ENCODE measurements at regions not wholly inside any gene's neighbourhood (a gene's known extent, or its start where the extent isn't known, plus 50 kb on each side); places are given as distances from the start of the nearest gene placed in this dataset.
A peak's percentile ranks its signal among the peaks of the same experiment; 100 is the strongest.

DNA sequence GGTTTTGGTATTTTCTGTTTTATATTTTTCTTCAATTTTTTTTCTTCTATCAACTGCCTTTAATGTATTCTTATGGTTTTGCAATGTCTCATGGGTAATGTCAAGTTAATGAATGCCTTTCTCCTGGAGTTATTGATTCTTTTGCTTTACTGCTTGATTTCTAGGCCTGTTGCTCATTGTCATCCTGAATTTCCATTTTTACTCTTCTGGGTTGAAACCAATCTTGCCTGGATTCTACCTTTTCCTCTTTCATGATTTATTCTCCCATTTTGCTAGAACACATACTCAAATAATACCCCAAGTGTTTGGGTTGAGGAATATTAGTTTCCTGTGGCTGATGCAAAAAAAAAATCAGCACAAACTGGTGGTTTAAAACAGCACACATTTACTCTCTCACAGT is 315.2 kb upstream of the PDZRN3 start:
- Histone ChIP-seq H3K9ac (no peak overlapping the region), H3K4me2 (no peak overlapping the region), H2AFZ (replicated peaks) (no peak overlapping the region), H3K9me3 (ENCODE audit: low read depth) (no peaks in the 10 kb centered on the region), H3K79me2 (ENCODE audit: low read depth) (no peaks in the 10 kb centered on the region), H3K4me3 (no peak overlapping the region), H3F3A (ENCODE audit: low read depth) (no peaks in the 10 kb centered on the region), H3K4me1 (no peaks in the 10 kb centered on the region), H4K20me1 (ENCODE audit: low read depth) (no peaks in the 10 kb centered on the region), H3K27ac (no peak overlapping the region), H3K36me3 (no peaks in the 10 kb centered on the region), H3K27me3 (no peaks in the 10 kb centered on the region)
- peaks cover 2% of the 10 kb centered on the region for H3K9me3 Mint-ChIP-seq
- H3K27ac Mint-ChIP-seq = no peak overlapping the region
- no peaks in the 10 kb centered on the region for H3K27me3 Mint-ChIP-seq (ENCODE audit: insufficient read depth, low read depth)
- no peak for TF ChIP-seq EZH2 (IDR thresholded peaks at IDR 0.05)
- DNase-seq (ENCODE audit: low spot score) = no peak
- peaks cover 2% of the 10 kb centered on the region for H3K4me1 Mint-ChIP-seq
- no peak overlapping the region for H3K4me3 Mint-ChIP-seq
- H3K36me3 Mint-ChIP-seq = no peaks in the 10 kb centered on the region

- Mint-ChIP-seq H3K9me3 (no peaks in the 10 kb centered on the region), H3K4me1 (no peaks in the 10 kb centered on the region), H3K36me3 (no peaks in the 10 kb centered on the region), H3K27me3 (ENCODE audit: insufficient read depth, low read depth) (peaks cover 3% of the 10 kb centered on the region), H3K4me3 (no peak overlapping the region), H3K27ac (no peak overlapping the region)
- H3K9ac ChIP-seq = no peak overlapping the region
- no peaks in the 10 kb centered on the region for H3K4me1 ChIP-seq
- no peak overlapping the region for H2AFZ ChIP-seq (replicated peaks)
- no peak overlapping the region for H3K27ac ChIP-seq
- H3K9me3 ChIP-seq (ENCODE audit: low read depth) = no peaks in the 10 kb centered on the region
- no peaks in the 10 kb centered on the region for H4K20me1 ChIP-seq (ENCODE audit: low read depth)
- TF ChIP-seq, protein P1, sequence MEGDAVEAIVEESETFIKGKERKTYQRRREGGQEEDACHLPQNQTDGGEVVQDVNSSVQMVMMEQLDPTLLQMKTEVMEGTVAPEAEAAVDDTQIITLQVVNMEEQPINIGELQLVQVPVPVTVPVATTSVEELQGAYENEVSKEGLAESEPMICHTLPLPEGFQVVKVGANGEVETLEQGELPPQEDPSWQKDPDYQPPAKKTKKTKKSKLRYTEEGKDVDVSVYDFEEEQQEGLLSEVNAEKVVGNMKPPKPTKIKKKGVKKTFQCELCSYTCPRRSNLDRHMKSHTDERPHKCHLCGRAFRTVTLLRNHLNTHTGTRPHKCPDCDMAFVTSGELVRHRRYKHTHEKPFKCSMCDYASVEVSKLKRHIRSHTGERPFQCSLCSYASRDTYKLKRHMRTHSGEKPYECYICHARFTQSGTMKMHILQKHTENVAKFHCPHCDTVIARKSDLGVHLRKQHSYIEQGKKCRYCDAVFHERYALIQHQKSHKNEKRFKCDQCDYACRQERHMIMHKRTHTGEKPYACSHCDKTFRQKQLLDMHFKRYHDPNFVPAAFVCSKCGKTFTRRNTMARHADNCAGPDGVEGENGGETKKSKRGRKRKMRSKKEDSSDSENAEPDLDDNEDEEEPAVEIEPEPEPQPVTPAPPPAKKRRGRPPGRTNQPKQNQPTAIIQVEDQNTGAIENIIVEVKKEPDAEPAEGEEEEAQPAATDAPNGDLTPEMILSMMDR (IDR thresholded peaks at IDR 0.05) = no peak
- no peak for TF ChIP-seq EZH2 (IDR thresholded peaks at IDR 0.05)
- H3K36me3 ChIP-seq = no peaks in the 10 kb centered on the region
- H3K79me2 ChIP-seq (ENCODE audit: low read depth) = no peaks in the 10 kb centered on the region
- no peak for DNase-seq (ENCODE audit: low spot score)
- no peak overlapping the region for H3K4me3 ChIP-seq
- H3K27me3 ChIP-seq = no peaks in the 10 kb centered on the region
- no peak overlapping the region for H3K4me2 ChIP-seq
- no peaks in the 10 kb centered on the region for H3F3A ChIP-seq (ENCODE audit: low read depth)
Measured at GRCh38 chr3:73933585-73933984, 308.8 kb upstream of the PDZRN3 start.

GRCh38 chr3:73927203-73927570 is 302.4 kb upstream of the PDZRN3 start:
- H3K4me1 Mint-ChIP-seq = peaks cover 4% of the 10 kb centered on the region
- no peaks in the 10 kb centered on the region for H3K79me2 ChIP-seq (ENCODE audit: low read depth)
- H3K27ac Mint-ChIP-seq = no peak overlapping the region
- H3K27me3 Mint-ChIP-seq (ENCODE audit: insufficient read depth, low read depth) = no peaks in the 10 kb centered on the region
- no peak overlapping the region for H3K4me3 ChIP-seq
- H3K27me3 ChIP-seq = no peaks in the 10 kb centered on the region
- no peaks in the 10 kb centered on the region for H3K9me3 ChIP-seq (ENCODE audit: low read depth)
- H3K27ac ChIP-seq = no peak overlapping the region
- H4K20me1 ChIP-seq (ENCODE audit: low read depth) = no peaks in the 10 kb centered on the region
- H2AFZ ChIP-seq (replicated peaks) = peak overlapping the region; percentile 10
- no peaks in the 10 kb centered on the region for H3F3A ChIP-seq (ENCODE audit: low read depth)
- H3K36me3 Mint-ChIP-seq = no peaks in the 10 kb centered on the region
- TF ChIP-seq EZH2phosphoT487 (IDR thresholded peaks at IDR 0.05) (no peak), EZH2 (IDR thresholded peaks at IDR 0.05) (no peak)
- TF ChIP-seq, protein P1 (IDR thresholded peaks at IDR 0.05) = no peak
- H3K4me2 ChIP-seq = no peak overlapping the region
- no peak overlapping the region for H3K4me3 Mint-ChIP-seq
- no peaks in the 10 kb centered on the region for H3K36me3 ChIP-seq
- no peak overlapping the region for H3K9ac ChIP-seq
- no peak for DNase-seq (ENCODE audit: low spot score)
- no peaks in the 10 kb centered on the region for H3K9me3 Mint-ChIP-seq
- H3K4me1 ChIP-seq = peaks cover 8% of the 10 kb centered on the region

DNA sequence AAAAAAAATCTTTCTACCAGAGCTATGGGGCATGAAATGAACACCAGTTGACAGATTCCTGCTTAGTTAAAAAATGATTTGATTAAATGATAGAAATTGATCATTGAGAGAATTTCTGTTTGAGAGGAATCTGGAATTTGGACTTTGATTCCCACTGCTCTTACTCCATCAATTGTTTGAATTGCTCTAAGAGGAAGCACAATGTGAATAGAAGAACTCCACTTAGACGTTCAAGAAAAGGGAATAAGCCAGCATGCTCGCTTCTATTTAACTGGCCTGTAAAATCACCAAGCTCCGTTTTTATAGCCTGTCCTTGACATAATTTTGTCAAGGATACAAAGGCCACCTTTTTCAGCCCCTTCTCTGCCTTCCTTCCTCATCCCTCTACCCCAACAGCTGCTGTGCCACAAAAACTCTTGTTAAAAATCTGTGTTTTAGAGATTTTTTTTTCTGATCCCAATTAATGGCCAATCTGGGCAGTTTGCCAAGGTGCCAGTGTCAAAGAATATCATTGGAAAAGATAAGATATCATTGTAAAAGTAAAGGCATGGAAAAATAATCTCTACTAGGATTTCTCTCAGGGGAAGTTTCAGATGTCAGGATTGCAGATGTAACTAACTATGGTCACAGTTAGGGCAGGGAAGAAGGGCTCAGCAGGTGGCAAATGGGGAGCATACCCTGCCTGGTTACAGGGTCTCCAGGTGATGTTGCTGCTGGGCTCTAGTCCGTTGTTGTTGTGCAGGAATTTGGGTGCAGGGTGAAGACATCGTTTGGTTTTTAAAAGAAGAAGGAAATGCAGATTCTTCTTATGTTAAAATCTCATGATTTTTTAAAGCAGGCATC is 301.8 kb upstream of the PDZRN3 start:
- Mint-ChIP-seq H3K4me3 (no peak overlapping the region), H3K36me3 (no peaks in the 10 kb centered on the region), H3K4me1 (peaks cover 4% of the 10 kb centered on the region), H3K27ac (no peak overlapping the region), H3K9me3 (no peaks in the 10 kb centered on the region), H3K27me3 (ENCODE audit: insufficient read depth, low read depth) (no peaks in the 10 kb centered on the region)
- H2AFZ ChIP-seq (replicated peaks) = peak overlapping the region; percentile 10
- H4K20me1 ChIP-seq (ENCODE audit: low read depth) = no peaks in the 10 kb centered on the region
- H3K4me2 ChIP-seq = no peak overlapping the region
- H3K9me3 ChIP-seq (ENCODE audit: low read depth) = no peaks in the 10 kb centered on the region
- H3K27me3 ChIP-seq = no peaks in the 10 kb centered on the region
- TF ChIP-seq EZH2phosphoT487 (IDR thresholded peaks at IDR 0.05) = no peak
- TF ChIP-seq EZH2 (IDR thresholded peaks at IDR 0.05) = no peak
- TF ChIP-seq, protein P1 (IDR thresholded peaks at IDR 0.05) = no peak
- H3K9ac ChIP-seq = no peak overlapping the region
- H3K4me1 ChIP-seq = peaks cover 8% of the 10 kb centered on the region
- H3K27ac ChIP-seq = no peak overlapping the region
- H3K36me3 ChIP-seq = no peaks in the 10 kb centered on the region
- H3K4me3 ChIP-seq = no peak overlapping the region
- no peaks in the 10 kb centered on the region for H3K79me2 ChIP-seq (ENCODE audit: low read depth)
- DNase-seq (ENCODE audit: low spot score) = no peak
- H3F3A ChIP-seq (ENCODE audit: low read depth) = no peaks in the 10 kb centered on the region

All from neural progenitor cell (in vitro differentiated cells).